Brain microvascular endothelial cell (primary cell): ENCODE measurements at regions not wholly inside any gene's neighbourhood (a gene's known extent, or its start where the extent isn't known, plus 50 kb on each side); places are given as distances from the start of the nearest gene placed in this dataset.
"Not testable (repeated sequence)": the region's sequence is repeated elsewhere in the genome, so short reads cannot be mapped to it uniquely, and the experiment has no call there.

ENCODE experiments used
- DNase-seq: peaks from one replicate; pipeline ENCODE4 v3.0.0-alpha.2; 2020
- H3K27ac ChIP-seq: fragments of 250-450 bp; sonication (Bioruptor Pico); 2 replicates; pipeline ENCODE4 v1.5.1; 2020; ENCODE audit warnings: mild to moderate bottlenecking, moderate library complexity
- H3K27me3 ChIP-seq: fragments of 250-450 bp; sonication (Bioruptor Pico); replicated peaks from 2 replicates; pipeline ENCODE4 v1.5.1; 2020; ENCODE audit warnings: mild to moderate bottlenecking
- H3K36me3 ChIP-seq: fragments of 250-450 bp; sonication (Bioruptor Pico); replicated peaks from 2 replicates; pipeline ENCODE4 v1.5.1; 2020; ENCODE audit warnings: mild to moderate bottlenecking
- H3K4me3 ChIP-seq: 2 replicates; pipeline ENCODE4 v1.5.1; 2011; ENCODE audit warnings: low read depth, mild to moderate bottlenecking, control low read depth, low read length, moderate library complexity
- CTCF ChIP-seq: IDR thresholded peaks from 2 replicates; pipeline ENCODE4 v1.5.1; 2011; ENCODE audit warnings: low read depth, mild to moderate bottlenecking, moderate library complexity, low read length, control low read depth, inconsistent platforms; ENCODE audit errors: missing control alignments
- in situ Hi-C: cut with HindIII; loops from 2 replicates; pipeline ENCODE4 v1.10.0; 2017; ENCODE audit warnings: low sequenced_read_pairs, low pct_ligation_motif_present

- H3K4me3 ChIP-seq: no peak overlapping the region
- no peak overlapping the region for H3K27ac ChIP-seq
- H3K36me3 ChIP-seq: no peaks in the 10 kb centered on the region
- no peaks in the 10 kb centered on the region for H3K27me3 ChIP-seq
- TF ChIP-seq CTCF: no peak
- in situ Hi-C loops: no loop called here
- no peak for DNase-seq
Measured at GRCh38 chr10:130936851-130937250, 374.7 kb downstream of the TCERG1L start.

DNA sequence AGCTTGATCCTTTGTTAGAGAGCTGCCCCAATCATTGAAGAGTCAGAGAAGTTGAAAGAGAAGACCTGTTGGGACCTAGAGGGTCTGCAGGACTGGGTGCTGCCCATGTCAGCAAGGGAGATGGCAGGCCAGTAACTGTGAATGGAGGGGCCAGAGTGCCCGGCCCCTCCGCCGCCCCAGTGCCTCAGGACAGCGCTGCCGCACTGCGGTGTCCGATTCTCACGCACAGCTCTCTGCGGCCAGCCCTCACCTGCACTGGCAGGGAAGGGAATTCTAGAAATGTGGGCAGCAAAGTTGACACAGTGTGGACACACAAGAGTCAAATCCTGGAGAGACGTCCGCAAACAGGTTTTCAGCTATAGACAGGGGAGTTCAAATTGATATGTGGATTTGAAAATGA is 373.5 kb downstream of the TCERG1L start:
- no peak overlapping the region for H3K4me3 ChIP-seq
- no peaks in the 10 kb centered on the region for H3K36me3 ChIP-seq
- H3K27ac ChIP-seq: no peak overlapping the region
- in situ Hi-C loops: no loop called here
- DNase-seq: no peak
- no peaks in the 10 kb centered on the region for H3K27me3 ChIP-seq
- no peak for TF ChIP-seq CTCF

GRCh38 chr10:130938891-130939290 is 372.6 kb downstream of the TCERG1L start:
- H3K27me3 ChIP-seq, H3K4me3 ChIP-seq, in situ Hi-C loops, H3K36me3 ChIP-seq, H3K27ac ChIP-seq, DNase-seq: not testable (repeated sequence)

DNA sequence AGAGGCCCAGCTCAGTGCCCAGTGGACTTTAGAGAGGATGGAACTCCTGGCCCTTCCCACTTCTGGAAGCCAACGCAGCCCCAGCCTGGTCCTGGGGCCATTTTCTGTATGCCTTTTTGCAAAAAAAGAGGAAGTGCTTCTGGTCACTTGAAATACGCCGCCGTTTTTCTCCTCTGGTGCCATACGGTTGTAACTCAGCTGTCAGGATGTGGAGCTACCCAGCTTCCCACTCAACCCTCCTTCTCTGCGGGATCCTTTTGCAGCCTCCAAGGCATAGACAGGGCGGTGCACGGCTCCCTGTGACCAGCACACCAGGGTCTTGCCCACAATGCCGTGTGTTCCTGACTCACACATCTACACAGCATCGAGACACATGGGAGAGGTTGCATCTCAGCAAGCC is 369.6 kb downstream of the TCERG1L start:
- H3K4me3 ChIP-seq: no peak overlapping the region
- H3K36me3 ChIP-seq: no peaks in the 10 kb centered on the region
- in situ Hi-C loops: no loop called here
- H3K27me3 ChIP-seq: no peaks in the 10 kb centered on the region
- TF ChIP-seq CTCF: no peak
- H3K27ac ChIP-seq: no peak overlapping the region
- DNase-seq: no peak

- no peak for DNase-seq
- no peak for TF ChIP-seq CTCF
- in situ Hi-C loops: no loop called here
Measured at GRCh38 chr10:130952086-130952485, 359.4 kb downstream of the TCERG1L start.

DNA sequence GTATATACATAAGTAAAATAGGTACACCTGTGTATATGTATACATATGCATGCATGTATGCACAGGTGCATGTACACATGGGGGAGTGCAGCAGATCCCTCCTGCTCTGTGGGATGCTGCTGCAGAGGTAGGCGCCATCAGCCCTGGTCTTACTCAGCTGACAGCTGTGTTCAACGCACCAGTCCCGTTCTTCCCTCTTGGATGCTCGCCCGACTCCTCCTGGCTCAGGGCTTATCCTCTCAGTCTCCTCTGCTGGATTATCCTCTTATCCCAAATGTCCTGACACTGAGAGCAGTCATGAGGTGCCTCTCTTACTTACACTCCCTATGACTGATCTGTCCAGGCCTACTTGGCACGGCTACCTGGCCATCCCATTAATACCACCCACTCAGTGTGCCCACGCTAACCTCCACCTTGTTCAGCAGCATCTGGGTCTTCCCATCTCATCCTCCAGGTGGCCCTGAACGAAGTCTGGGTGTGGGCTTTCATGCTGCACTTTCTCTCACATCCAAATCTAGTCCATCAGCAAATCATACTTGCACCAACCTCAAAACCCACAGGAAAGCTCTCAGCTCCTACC is 357.1 kb downstream of the TCERG1L start:
- in situ Hi-C loops: no loop called here
- Histone ChIP-seq H3K4me3 (no peak overlapping the region), H3K36me3 (no peaks in the 10 kb centered on the region), H3K27me3 (no peaks in the 10 kb centered on the region), H3K27ac (no peak overlapping the region)
- no peak for TF ChIP-seq CTCF
- no peak for DNase-seq

More at GRCh38 chr10:130952086-130952485, 359.4 kb downstream of the TCERG1L start:
- H3K36me3 ChIP-seq: no peaks in the 10 kb centered on the region
- H3K27ac ChIP-seq: no peak overlapping the region
- no peak overlapping the region for H3K4me3 ChIP-seq
- H3K27me3 ChIP-seq: no peaks in the 10 kb centered on the region
